Liver (tissue), 3 donors: ENCODE measurements at regions not wholly inside any gene's neighbourhood (a gene's known extent, or its start where the extent isn't known, plus 50 kb on each side); places are given as distances from the start of the nearest gene placed in this dataset.

Experiments
- EGR1 ChIP-seq, 2 donors: IDR thresholded peaks; 2 replicates each; pipeline ENCODE4 v1.6.1; 2016 to 2018; ENCODE audit warnings: antibody characterized with exemption in 2 of 2, low read depth in 2 of 2
- GABPA ChIP-seq, 2 donors: IDR thresholded peaks in 1 of 2; conservative IDR thresholded peaks in 1 of 2; 2 replicates each; pipeline ENCODE4 v1.6.1; 2016; ENCODE audit warnings: antibody characterized with exemption in 2 of 2, mild to moderate bottlenecking in 1 of 2, moderate library complexity in 1 of 2
- JUND ChIP-seq, 2 donors: IDR thresholded peaks; 2 replicates each; pipeline ENCODE4 v1.6.1; 2016; ENCODE audit warnings: antibody characterized with exemption in 2 of 2
- RAD21 ChIP-seq, 2 donors: IDR thresholded peaks; 2 replicates each; pipeline ENCODE4 v1.6.1; 2016; ENCODE audit warnings: antibody characterized with exemption in 2 of 2, mild to moderate bottlenecking in 2 of 2
- TAF1 ChIP-seq: conservative IDR thresholded peaks from 2 replicates; pipeline ENCODE4 v1.6.1; 2016; ENCODE audit warnings: antibody characterized with exemption, mild to moderate bottlenecking
- YY1 ChIP-seq: IDR thresholded peaks from 2 replicates; pipeline ENCODE4 v1.6.1; 2016; ENCODE audit warnings: antibody characterized with exemption, mild to moderate bottlenecking
- TF ChIP-seq, protein P1 (sequence below): fragments of 150-350 bp; IDR thresholded peaks from 2 replicates; pipeline ENCODE4 v1.5.1; 2017; ENCODE audit warnings: improper control_type of control experiment, low read depth, low read length; ENCODE audit not compliant: missing input control
- TF ChIP-seq, protein P2 (sequence below): IDR thresholded peaks from 2 replicates; pipeline ENCODE4 v1.6.1; 2016; ENCODE audit warnings: antibody characterized with exemption
- donor health status: healthy.
- donor health status: healthy.

- TF ChIP-seq, protein P1, sequence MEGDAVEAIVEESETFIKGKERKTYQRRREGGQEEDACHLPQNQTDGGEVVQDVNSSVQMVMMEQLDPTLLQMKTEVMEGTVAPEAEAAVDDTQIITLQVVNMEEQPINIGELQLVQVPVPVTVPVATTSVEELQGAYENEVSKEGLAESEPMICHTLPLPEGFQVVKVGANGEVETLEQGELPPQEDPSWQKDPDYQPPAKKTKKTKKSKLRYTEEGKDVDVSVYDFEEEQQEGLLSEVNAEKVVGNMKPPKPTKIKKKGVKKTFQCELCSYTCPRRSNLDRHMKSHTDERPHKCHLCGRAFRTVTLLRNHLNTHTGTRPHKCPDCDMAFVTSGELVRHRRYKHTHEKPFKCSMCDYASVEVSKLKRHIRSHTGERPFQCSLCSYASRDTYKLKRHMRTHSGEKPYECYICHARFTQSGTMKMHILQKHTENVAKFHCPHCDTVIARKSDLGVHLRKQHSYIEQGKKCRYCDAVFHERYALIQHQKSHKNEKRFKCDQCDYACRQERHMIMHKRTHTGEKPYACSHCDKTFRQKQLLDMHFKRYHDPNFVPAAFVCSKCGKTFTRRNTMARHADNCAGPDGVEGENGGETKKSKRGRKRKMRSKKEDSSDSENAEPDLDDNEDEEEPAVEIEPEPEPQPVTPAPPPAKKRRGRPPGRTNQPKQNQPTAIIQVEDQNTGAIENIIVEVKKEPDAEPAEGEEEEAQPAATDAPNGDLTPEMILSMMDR = no peak
- TF ChIP-seq RAD21 (IDR thresholded peaks at IDR 0.05) (no peak), YY1 (no peak), GABPA (IDR thresholded peaks at IDR 0.05 in 1 of 2, conservative IDR thresholded peaks at IDR 0.05 in 1 of 2) (no peak), JUND (IDR thresholded peaks at IDR 0.05) (no peak), EGR1 (IDR thresholded peaks at IDR 0.05; ENCODE audit: low read depth in 2 of 2) (no peak), TAF1 (no peak)
- TF ChIP-seq, protein P2, sequence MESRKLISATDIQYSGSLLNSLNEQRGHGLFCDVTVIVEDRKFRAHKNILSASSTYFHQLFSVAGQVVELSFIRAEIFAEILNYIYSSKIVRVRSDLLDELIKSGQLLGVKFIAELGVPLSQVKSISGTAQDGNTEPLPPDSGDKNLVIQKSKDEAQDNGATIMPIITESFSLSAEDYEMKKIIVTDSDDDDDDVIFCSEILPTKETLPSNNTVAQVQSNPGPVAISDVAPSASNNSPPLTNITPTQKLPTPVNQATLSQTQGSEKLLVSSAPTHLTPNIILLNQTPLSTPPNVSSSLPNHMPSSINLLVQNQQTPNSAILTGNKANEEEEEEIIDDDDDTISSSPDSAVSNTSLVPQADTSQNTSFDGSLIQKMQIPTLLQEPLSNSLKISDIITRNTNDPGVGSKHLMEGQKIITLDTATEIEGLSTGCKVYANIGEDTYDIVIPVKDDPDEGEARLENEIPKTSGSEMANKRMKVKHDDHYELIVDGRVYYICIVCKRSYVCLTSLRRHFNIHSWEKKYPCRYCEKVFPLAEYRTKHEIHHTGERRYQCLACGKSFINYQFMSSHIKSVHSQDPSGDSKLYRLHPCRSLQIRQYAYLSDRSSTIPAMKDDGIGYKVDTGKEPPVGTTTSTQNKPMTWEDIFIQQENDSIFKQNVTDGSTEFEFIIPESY = no peak
These were observed 169.0 kb upstream of the IL12A start for GRCh38 chr3:159819676-159820075.
